HFFc6 (cell line): ENCODE measurements at regions not wholly inside any gene's neighbourhood (a gene's known extent, or its start where the extent isn't known, plus 50 kb on each side); places are given as distances from the start of the nearest gene placed in this dataset.

Source experiments
- DNase-seq: peaks from one replicate; pipeline ENCODE4 v3.0.0-alpha.2; 2018
- H3K27ac Mint-ChIP-seq: 2 replicates; pipeline ENCODE4 v1.8.0; 2020; ENCODE audit warnings: mild to moderate bottlenecking, mixed read lengths
- H3K27me3 Mint-ChIP-seq: 2 replicates; pipeline ENCODE4 v1.8.0; 2021; ENCODE audit warnings: mild to moderate bottlenecking, moderate library complexity, mixed read lengths; ENCODE audit not compliant: insufficient read depth
- H3K36me3 Mint-ChIP-seq: 2 replicates; pipeline ENCODE4 v1.8.0; 2021; ENCODE audit warnings: low read depth, mixed read lengths
- H3K4me1 Mint-ChIP-seq: 2 replicates; pipeline ENCODE4 v1.8.0; 2020; ENCODE audit warnings: low read depth, mixed read lengths
- H3K4me3 Mint-ChIP-seq: 2 replicates; pipeline ENCODE4 v1.8.0; 2020; ENCODE audit warnings: mild to moderate bottlenecking, moderate library complexity, mixed read lengths
- H3K9me3 Mint-ChIP-seq: 2 replicates; pipeline ENCODE4 v1.8.0; 2020; ENCODE audit warnings: mild to moderate bottlenecking, mixed read lengths
- CTCF ChIP-seq: fragments of 200-600 bp; sonication (generic); IDR thresholded peaks from 2 replicates; pipeline ENCODE4 v1.5.0; 2021; ENCODE audit warnings: antibody characterized with exemption, mild to moderate bottlenecking

- DNase-seq = no peak
- H3K4me3 Mint-ChIP-seq = no peak overlapping the region
- H3K36me3 Mint-ChIP-seq = no peaks in the 10 kb centered on the region
- no peak overlapping the region for H3K27ac Mint-ChIP-seq
- peaks cover 14% of the 10 kb centered on the region for H3K9me3 Mint-ChIP-seq
- no peak for TF ChIP-seq CTCF
- H3K27me3 Mint-ChIP-seq = no peaks in the 10 kb centered on the region
- H3K4me1 Mint-ChIP-seq = no peaks in the 10 kb centered on the region
These were observed 601.0 kb upstream of the SLC39A10 start for GRCh38 chr2:195055996-195056395.

GRCh38 chr2:195051401-195051800, 605.6 kb upstream of the SLC39A10 start:
- DNase-seq = no peak
- H3K4me1 Mint-ChIP-seq = no peaks in the 10 kb centered on the region
- H3K9me3 Mint-ChIP-seq = peaks cover 38% of the 10 kb centered on the region
- H3K36me3 Mint-ChIP-seq = no peaks in the 10 kb centered on the region
- H3K4me3 Mint-ChIP-seq = no peak overlapping the region
- no peak for TF ChIP-seq CTCF
- no peak overlapping the region for H3K27ac Mint-ChIP-seq
- H3K27me3 Mint-ChIP-seq = no peaks in the 10 kb centered on the region

- H3K4me3 Mint-ChIP-seq = no peak overlapping the region
- H3K27ac Mint-ChIP-seq = no peak overlapping the region
- H3K9me3 Mint-ChIP-seq = peaks cover 41% of the 10 kb centered on the region
- no peaks in the 10 kb centered on the region for H3K4me1 Mint-ChIP-seq
- no peaks in the 10 kb centered on the region for H3K36me3 Mint-ChIP-seq
- no peak for TF ChIP-seq CTCF
- no peaks in the 10 kb centered on the region for H3K27me3 Mint-ChIP-seq
- DNase-seq = no peak
These were observed 607.5 kb upstream of the SLC39A10 start for GRCh38 chr2:195049372-195050031.

GRCh38 chr2:195047955-195048354, 609.1 kb upstream of the SLC39A10 start:
- H3K4me3 Mint-ChIP-seq = no peak overlapping the region
- H3K36me3 Mint-ChIP-seq = no peaks in the 10 kb centered on the region
- H3K4me1 Mint-ChIP-seq = no peaks in the 10 kb centered on the region
- H3K27ac Mint-ChIP-seq = no peak overlapping the region
- H3K9me3 Mint-ChIP-seq = peaks cover 41% of the 10 kb centered on the region
- no peaks in the 10 kb centered on the region for H3K27me3 Mint-ChIP-seq
- DNase-seq = no peak
- TF ChIP-seq CTCF = no peak

- peaks cover 20% of the 10 kb centered on the region for H3K9me3 Mint-ChIP-seq
- no peaks in the 10 kb centered on the region for H3K4me1 Mint-ChIP-seq
- no peak for DNase-seq
These were observed 612.2 kb upstream of the SLC39A10 start for GRCh38 chr2:195044801-195045200.

More at GRCh38 chr2:195044801-195045200, 612.2 kb upstream of the SLC39A10 start:
- H3K36me3 Mint-ChIP-seq = no peaks in the 10 kb centered on the region
- H3K27me3 Mint-ChIP-seq = no peaks in the 10 kb centered on the region
- TF ChIP-seq CTCF = no peak
- no peak overlapping the region for H3K27ac Mint-ChIP-seq
- no peak overlapping the region for H3K4me3 Mint-ChIP-seq
